GM20000 (cell line): ENCODE measurements at regions not wholly inside any gene's neighbourhood (a gene's known extent, or its start where the extent isn't known, plus 50 kb on each side); places are given as distances from the start of the nearest gene placed in this dataset.

Source experiments
- DNase-seq: peaks from one replicate; pipeline ENCODE4 v3.0.0; 2012; ENCODE audit warnings: low spot score
- CTCF ChIP-seq: IDR thresholded peaks from 2 replicates; pipeline ENCODE4 v1.5.1; 2012; ENCODE audit warnings: mild to moderate bottlenecking, control low read depth; ENCODE audit errors: extremely low read depth, missing control alignments

- no peak for TF ChIP-seq CTCF
- no peak for DNase-seq
Measured at GRCh38 chr2:109679225-109679624, 65.1 kb downstream of the SOWAHC start.

- no peak for DNase-seq
- TF ChIP-seq CTCF: no peak
Measured at GRCh38 chr2:109679626-109680025, 65.5 kb downstream of the SOWAHC start.

- TF ChIP-seq CTCF: no peak
- no peak for DNase-seq
Measured at GRCh38 chr2:109680523-109681297, 66.5 kb downstream of the SOWAHC start.

- no peak for DNase-seq
- TF ChIP-seq CTCF: no peak
Measured at GRCh38 chr2:109681633-109682380, 67.6 kb downstream of the SOWAHC start.

- DNase-seq: no peak
- TF ChIP-seq CTCF: no peak
Measured at GRCh38 chr2:109683452-109683851, 69.3 kb downstream of the SOWAHC start.

- no peak for DNase-seq
- TF ChIP-seq CTCF: no peak
Measured at GRCh38 chr2:109685453-109685852, 71.3 kb downstream of the SOWAHC start.

GRCh38 chr2:109686921-109687320 lies 72.8 kb downstream of the SOWAHC start:
- TF ChIP-seq CTCF: no peak
- DNase-seq: no peak
